AG04449 (cell line): ENCODE measurements at regions not wholly inside any gene's neighbourhood (a gene's known extent, or its start where the extent isn't known, plus 50 kb on each side); places are given as distances from the start of the nearest gene placed in this dataset.

ENCODE experiments used
- CTCF ChIA-PET: fragments of 350-600 bp; formaldehyde crosslinking; extraction: SDS; loops from one replicate; lab custom pipeline; 2021; ENCODE audit warnings: antibody characterized with exemption; lab: Yijun Ruan, JAX
- POLR2A ChIA-PET: fragments of 400-600, 350-600 bp; formaldehyde crosslinking; extraction: SDS; loops from one replicate; lab custom pipeline; 2020; ENCODE audit warnings: antibody characterized with exemption, inconsistent platforms; lab: Yijun Ruan, JAX
- DNase-seq: peaks from one replicate; pipeline ENCODE4 v3.0.0-alpha.2; 2010; ENCODE audit warnings: low read depth, low spot score
- H3K4me3 ChIP-seq: 2 replicates; pipeline ENCODE4 v1.5.1; 2011; ENCODE audit warnings: low read depth, mild to moderate bottlenecking, control low read depth, low read length
- CTCF ChIP-seq: IDR thresholded peaks from one replicate; pipeline ENCODE4 v1.5.1; 2011; ENCODE audit warnings: mild to moderate bottlenecking, moderate library complexity, low read length, control low read depth, inconsistent platforms; ENCODE audit not compliant: insufficient read depth; ENCODE audit errors: missing control alignments

DNA sequence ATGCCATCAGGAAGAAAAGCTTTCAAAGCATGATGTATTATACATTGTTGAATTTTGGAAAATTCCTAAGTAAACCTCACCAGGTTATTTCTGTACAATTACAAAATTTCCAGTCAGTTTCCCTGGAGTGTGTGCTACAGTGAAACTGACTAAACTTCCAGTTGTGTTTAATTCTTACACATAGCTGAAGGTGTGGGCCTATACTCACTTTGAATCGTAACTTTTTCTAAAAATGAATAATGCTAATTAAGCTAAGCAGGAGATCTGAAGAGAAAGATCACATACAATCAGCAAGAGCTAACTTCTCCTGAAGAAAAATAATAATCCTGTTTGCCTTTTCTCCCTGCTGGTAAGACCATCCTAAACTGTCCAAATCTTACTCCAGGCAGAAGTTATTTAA is 537.2 kb upstream of the PBX1 start:
- POLR2A ChIA-PET, result no interaction called here
- DNase-seq, result no peak
- CTCF ChIA-PET, result no interaction called here
- TF ChIP-seq CTCF, result no peak
- no peak overlapping the region for H3K4me3 ChIP-seq

GRCh38 chr1:164033782-164034181 is 525.2 kb upstream of the PBX1 start:
- TF ChIP-seq CTCF, result no peak
- CTCF ChIA-PET, result no interaction called here
- POLR2A ChIA-PET, result no interaction called here
- DNase-seq, result no peak
- H3K4me3 ChIP-seq, result no peak overlapping the region

GRCh38 chr1:164040754-164041153 is 518.2 kb upstream of the PBX1 start:
- no peak for TF ChIP-seq CTCF
- H3K4me3 ChIP-seq, result no peak overlapping the region
- DNase-seq, result no peak
- ChIA-PET POLR2A (no interaction called here), CTCF (no interaction called here)

DNA sequence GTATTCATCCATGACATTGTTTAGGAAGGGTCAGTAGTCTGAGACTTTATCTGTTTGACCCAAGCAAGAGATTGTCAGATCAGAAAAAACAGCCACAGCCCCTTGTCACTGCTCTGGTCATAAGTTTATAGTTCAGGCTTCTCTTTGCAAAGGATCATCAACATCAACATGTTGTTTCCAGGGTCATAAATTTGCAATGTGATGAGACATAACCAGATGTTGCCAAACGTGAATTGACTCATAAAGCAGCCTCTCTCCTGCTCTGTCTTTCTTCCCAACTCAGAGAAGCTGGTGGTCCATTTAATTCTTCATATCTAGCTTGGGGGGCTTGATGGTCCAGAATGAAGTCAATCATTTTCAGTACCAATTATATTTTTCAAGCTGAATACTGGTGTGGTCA is 507.2 kb upstream of the PBX1 start:
- no peak for TF ChIP-seq CTCF
- no peak overlapping the region for H3K4me3 ChIP-seq
- POLR2A ChIA-PET, result no interaction called here
- CTCF ChIA-PET, result no interaction called here
- DNase-seq, result no peak

DNA sequence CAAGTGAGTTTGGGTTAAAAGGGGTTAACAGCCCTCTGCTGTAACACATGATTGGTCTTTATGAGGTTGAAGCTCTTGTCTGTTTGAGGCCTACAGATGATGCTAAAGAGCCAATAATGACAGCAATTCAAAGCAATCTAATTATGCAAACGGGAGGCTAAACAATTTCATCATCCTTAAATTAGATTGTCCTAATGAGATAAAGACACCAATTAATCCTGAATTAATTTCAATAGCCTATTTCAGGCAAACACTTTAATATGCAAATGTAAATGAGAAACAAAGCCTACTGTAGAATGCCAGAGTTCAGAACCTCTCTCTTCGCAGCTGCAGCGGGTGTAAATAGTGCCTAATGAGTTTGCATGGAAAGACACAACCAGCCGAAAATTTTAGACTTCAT is 504.7 kb upstream of the PBX1 start:
- TF ChIP-seq CTCF, result no peak
- ChIA-PET CTCF (no interaction called here), POLR2A (no interaction called here)
- no peak overlapping the region for H3K4me3 ChIP-seq
- no peak for DNase-seq

GRCh38 chr1:164058198-164058597 is 500.8 kb upstream of the PBX1 start:
- no peak overlapping the region for H3K4me3 ChIP-seq
- ChIA-PET POLR2A (no interaction called here), CTCF (no interaction called here)
- TF ChIP-seq CTCF, result no peak
- DNase-seq, result no peak
